ENCODE measurements at regions not wholly inside any gene's neighbourhood (a gene's known extent, or its start where the extent isn't known, plus 50 kb on each side); places are given as distances from the start of the nearest gene placed in this dataset.

DNA sequence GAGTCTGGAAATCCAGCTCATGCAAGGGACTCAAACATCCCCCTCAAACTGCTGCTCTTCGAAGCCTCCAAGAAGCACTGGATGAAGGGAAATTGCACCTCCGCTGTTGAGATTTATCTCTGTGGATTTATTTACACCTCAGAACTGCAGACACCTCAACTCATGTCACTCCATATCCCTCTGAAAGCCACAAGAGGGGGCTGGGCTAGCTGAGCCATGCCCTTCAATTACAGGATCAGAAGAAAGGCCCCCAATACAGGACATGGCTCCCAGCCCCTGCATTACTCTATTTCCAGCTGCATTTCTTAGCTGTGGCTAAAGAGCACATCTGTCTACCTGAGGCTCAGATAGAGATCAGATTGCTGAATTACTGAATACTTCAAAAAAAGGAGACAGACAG, 103.1 kb upstream of the DYNLRB2 start:
- TF ChIP-seq, protein P1, sequence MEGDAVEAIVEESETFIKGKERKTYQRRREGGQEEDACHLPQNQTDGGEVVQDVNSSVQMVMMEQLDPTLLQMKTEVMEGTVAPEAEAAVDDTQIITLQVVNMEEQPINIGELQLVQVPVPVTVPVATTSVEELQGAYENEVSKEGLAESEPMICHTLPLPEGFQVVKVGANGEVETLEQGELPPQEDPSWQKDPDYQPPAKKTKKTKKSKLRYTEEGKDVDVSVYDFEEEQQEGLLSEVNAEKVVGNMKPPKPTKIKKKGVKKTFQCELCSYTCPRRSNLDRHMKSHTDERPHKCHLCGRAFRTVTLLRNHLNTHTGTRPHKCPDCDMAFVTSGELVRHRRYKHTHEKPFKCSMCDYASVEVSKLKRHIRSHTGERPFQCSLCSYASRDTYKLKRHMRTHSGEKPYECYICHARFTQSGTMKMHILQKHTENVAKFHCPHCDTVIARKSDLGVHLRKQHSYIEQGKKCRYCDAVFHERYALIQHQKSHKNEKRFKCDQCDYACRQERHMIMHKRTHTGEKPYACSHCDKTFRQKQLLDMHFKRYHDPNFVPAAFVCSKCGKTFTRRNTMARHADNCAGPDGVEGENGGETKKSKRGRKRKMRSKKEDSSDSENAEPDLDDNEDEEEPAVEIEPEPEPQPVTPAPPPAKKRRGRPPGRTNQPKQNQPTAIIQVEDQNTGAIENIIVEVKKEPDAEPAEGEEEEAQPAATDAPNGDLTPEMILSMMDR (IDR thresholded peaks at IDR 0.05; ENCODE audit: partially characterized antibody, unreplicated experiment), result no peak
- H3K4me3 Mint-ChIP-seq (ENCODE audit: unreplicated experiment), result no peak overlapping the region
- H3K27me3 Mint-ChIP-seq (ENCODE audit: unreplicated experiment), result no peaks in the 10 kb centered on the region
- no peaks in the 10 kb centered on the region for H3K36me3 Mint-ChIP-seq (ENCODE audit: unreplicated experiment)
- H3K4me1 Mint-ChIP-seq (ENCODE audit: low read depth, unreplicated experiment), result no peaks in the 10 kb centered on the region
- H3K9me3 Mint-ChIP-seq (ENCODE audit: unreplicated experiment), result no peaks in the 10 kb centered on the region
- H3K27ac Mint-ChIP-seq (ENCODE audit: unreplicated experiment), result no peak overlapping the region
- no peak for DNase-seq

DNA sequence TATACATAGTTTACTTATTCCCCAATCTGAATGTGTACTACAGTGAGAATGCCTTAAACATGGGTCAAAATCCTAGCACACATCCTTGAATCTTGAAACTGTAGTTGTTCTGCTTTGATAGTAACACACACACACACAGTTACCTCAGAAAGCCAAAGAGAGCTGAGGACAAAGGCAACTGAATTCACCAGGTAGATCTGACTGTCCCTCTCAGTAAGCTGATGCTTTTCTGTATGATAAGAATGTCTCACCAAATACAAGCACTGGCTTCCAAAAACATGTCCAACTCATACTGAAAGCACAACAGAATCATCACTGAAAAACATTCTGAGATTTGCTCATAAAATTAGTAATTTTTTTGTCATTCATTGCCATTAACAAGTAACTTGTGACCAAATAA, 104.3 kb upstream of the DYNLRB2 start:
- Mint-ChIP-seq H3K27ac (ENCODE audit: unreplicated experiment) (no peak overlapping the region), H3K4me3 (ENCODE audit: unreplicated experiment) (no peak overlapping the region), H3K27me3 (ENCODE audit: unreplicated experiment) (no peaks in the 10 kb centered on the region), H3K4me1 (ENCODE audit: low read depth, unreplicated experiment) (no peaks in the 10 kb centered on the region), H3K36me3 (ENCODE audit: unreplicated experiment) (no peaks in the 10 kb centered on the region), H3K9me3 (ENCODE audit: unreplicated experiment) (no peaks in the 10 kb centered on the region)
- no peak for DNase-seq
- TF ChIP-seq, protein P1 (IDR thresholded peaks at IDR 0.05; ENCODE audit: partially characterized antibody, unreplicated experiment), result no peak

DNA sequence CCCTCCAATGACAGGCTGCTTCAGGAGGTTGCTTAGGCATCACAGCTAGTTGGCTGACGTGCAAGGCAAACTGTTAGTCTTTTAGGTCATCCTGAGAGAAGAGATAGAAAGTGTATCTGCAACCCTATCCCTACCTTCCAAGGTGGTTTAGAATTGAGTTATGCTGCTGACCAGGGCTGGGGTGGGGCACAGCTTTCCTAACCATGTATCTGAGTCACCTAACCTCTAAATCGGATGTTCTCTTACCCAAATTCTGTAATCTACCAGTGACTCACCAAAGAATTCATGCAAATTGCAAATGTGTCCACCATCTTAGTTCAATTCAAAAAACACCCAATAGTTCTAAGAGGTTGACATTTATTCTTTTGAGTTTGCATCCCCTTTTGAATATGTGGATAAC, 107.2 kb upstream of the DYNLRB2 start:
- no peaks in the 10 kb centered on the region for H3K36me3 Mint-ChIP-seq (ENCODE audit: unreplicated experiment)
- H3K4me1 Mint-ChIP-seq (ENCODE audit: low read depth, unreplicated experiment), result no peaks in the 10 kb centered on the region
- TF ChIP-seq, protein P1 (IDR thresholded peaks at IDR 0.05; ENCODE audit: partially characterized antibody, unreplicated experiment), result no peak
- no peak for DNase-seq
- H3K4me3 Mint-ChIP-seq (ENCODE audit: unreplicated experiment), result no peak overlapping the region
- peaks cover 2% of the 10 kb centered on the region for H3K9me3 Mint-ChIP-seq (ENCODE audit: unreplicated experiment)
- no peaks in the 10 kb centered on the region for H3K27me3 Mint-ChIP-seq (ENCODE audit: unreplicated experiment)
- H3K27ac Mint-ChIP-seq (ENCODE audit: unreplicated experiment), result no peak overlapping the region

DNA sequence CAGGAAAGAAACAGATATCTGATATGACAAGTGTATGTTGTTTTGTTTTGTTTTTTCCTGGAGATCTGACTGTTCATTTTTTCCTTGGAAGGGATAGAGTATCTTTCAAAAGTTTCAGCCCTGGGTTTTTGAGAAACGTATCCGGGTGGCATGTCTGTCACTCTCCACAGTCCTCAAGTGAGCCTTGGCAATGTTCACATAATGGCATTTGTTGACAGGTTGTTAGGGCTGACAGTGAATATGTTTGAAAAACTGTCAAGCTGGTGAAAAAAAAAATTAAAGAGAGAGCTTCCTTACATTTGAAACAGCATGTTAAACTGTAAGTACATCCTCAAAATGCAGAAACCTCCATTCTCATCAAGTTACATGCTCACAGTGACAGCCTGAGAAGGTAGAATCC, 113.0 kb upstream of the DYNLRB2 start:
- no peak for DNase-seq
- Mint-ChIP-seq H3K4me3 (ENCODE audit: unreplicated experiment) (no peak overlapping the region), H3K27me3 (ENCODE audit: unreplicated experiment) (no peaks in the 10 kb centered on the region), H3K36me3 (ENCODE audit: unreplicated experiment) (no peaks in the 10 kb centered on the region), H3K4me1 (ENCODE audit: low read depth, unreplicated experiment) (no peaks in the 10 kb centered on the region), H3K9me3 (ENCODE audit: unreplicated experiment) (peaks cover 2% of the 10 kb centered on the region), H3K27ac (ENCODE audit: unreplicated experiment) (no peak overlapping the region)
- TF ChIP-seq, protein P1 (IDR thresholded peaks at IDR 0.05; ENCODE audit: partially characterized antibody, unreplicated experiment), result no peak

DNA sequence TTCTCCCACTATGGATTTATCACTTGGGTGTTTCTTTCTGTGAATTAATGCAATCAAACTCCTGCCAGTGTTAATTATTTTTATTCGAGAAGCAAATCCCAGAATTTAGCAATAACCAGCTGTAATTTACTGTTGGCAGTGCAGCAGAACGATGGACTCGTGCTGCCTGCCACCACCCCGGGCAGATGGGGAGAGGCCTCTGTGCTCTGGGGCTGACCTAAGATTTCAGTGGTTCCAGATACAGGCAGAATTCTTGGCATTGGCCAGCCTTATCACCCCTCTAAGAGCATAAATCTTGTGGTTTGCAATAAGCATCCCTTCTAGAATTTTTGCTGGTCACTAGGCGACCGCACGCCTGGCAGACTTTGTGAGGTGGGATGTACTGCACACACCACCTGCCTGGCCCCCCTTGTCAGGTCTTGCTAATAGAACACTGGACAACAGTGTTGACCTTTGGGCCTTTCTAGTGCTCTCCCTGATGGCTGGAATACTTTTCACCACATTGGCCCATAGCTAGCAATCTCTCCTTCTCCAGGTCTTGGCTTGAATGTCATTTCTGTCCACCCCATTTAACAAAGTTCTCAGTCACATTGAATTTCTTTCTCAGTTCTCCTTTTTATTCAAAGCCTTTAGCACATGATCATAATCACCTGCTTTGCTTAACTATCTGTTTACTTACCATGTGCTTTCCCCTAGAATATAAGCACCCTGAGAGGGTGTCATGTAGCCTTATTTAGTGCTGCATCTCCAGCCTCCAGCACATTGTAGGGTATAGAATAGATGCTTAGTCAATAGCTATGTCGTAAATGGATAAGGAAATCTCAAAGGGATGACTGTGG, 122.1 kb upstream of the DYNLRB2 start:
- H3K9me3 Mint-ChIP-seq (ENCODE audit: unreplicated experiment), result no peaks in the 10 kb centered on the region
- no peaks in the 10 kb centered on the region for H3K27me3 Mint-ChIP-seq (ENCODE audit: unreplicated experiment)
- no peak overlapping the region for H3K4me3 Mint-ChIP-seq (ENCODE audit: unreplicated experiment)
- H3K4me1 Mint-ChIP-seq (ENCODE audit: low read depth, unreplicated experiment), result no peaks in the 10 kb centered on the region
- no peak overlapping the region for H3K27ac Mint-ChIP-seq (ENCODE audit: unreplicated experiment)
- H3K36me3 Mint-ChIP-seq (ENCODE audit: unreplicated experiment), result no peaks in the 10 kb centered on the region
- TF ChIP-seq, protein P1 (IDR thresholded peaks at IDR 0.05; ENCODE audit: partially characterized antibody, unreplicated experiment), result no peak
- no peak for DNase-seq

All from glutamatergic neuron (in vitro differentiated cells).